Thyroid gland (tissue), 4 donors: ENCODE measurements at regions not wholly inside any gene's neighbourhood (a gene's known extent, or its start where the extent isn't known, plus 50 kb on each side); places are given as distances from the start of the nearest gene placed in this dataset.

Experiments used
- CTCF ChIP-seq, 6 experiments: fragments of 200-600 bp in 3 of 6; fragments of 450-650 bp in 3 of 6; sonication (generic) in 3 of 6; IDR thresholded peaks; one replicate each; pipeline ENCODE4 v1.5.1; 2016 to 2019; ENCODE audit warnings: antibody characterized with exemption in 6 of 6, mild to moderate bottlenecking in 2 of 6, inconsistent platforms in 1 of 6, moderate library complexity in 1 of 6
- POLR2A ChIP-seq, 2 donors: fragments of 450-650 bp; IDR thresholded peaks; one replicate each; pipeline ENCODE4 v1.6.1; 2017; ENCODE audit warnings: antibody characterized with exemption in 2 of 2, mild to moderate bottlenecking in 2 of 2, moderate library complexity in 1 of 2

GRCh38 chr1:69426401-69426800, 141.3 kb upstream of the LRRC7 start:
- TF ChIP-seq POLR2A (IDR thresholded peaks at IDR 0.05) (no peak), CTCF (IDR thresholded peaks at IDR 0.05) (no peak)
